ENCODE measurements at regions not wholly inside any gene's neighbourhood (a gene's known extent, or its start where the extent isn't known, plus 50 kb on each side); places are given as distances from the start of the nearest gene placed in this dataset.

DNA sequence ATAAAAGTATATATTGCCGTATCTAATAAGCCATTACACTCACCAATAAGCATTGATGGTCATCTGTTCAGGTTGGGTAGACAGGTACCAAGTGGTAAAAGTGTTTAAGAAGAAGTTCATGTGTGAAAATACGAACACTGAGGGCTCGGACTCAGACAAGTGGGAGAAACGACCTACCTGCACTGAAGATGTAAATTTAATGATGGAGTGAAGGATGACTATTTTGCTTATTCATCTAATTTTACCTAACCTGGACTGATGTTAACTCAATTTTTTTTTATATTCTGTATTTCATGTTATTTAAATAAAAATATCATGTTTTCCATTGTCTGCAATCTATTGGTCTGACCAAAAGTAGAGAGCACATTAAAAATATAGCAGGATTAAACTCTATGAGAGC is 469.1 kb upstream of the BTBD3 start:
- TF ChIP-seq, protein P1, sequence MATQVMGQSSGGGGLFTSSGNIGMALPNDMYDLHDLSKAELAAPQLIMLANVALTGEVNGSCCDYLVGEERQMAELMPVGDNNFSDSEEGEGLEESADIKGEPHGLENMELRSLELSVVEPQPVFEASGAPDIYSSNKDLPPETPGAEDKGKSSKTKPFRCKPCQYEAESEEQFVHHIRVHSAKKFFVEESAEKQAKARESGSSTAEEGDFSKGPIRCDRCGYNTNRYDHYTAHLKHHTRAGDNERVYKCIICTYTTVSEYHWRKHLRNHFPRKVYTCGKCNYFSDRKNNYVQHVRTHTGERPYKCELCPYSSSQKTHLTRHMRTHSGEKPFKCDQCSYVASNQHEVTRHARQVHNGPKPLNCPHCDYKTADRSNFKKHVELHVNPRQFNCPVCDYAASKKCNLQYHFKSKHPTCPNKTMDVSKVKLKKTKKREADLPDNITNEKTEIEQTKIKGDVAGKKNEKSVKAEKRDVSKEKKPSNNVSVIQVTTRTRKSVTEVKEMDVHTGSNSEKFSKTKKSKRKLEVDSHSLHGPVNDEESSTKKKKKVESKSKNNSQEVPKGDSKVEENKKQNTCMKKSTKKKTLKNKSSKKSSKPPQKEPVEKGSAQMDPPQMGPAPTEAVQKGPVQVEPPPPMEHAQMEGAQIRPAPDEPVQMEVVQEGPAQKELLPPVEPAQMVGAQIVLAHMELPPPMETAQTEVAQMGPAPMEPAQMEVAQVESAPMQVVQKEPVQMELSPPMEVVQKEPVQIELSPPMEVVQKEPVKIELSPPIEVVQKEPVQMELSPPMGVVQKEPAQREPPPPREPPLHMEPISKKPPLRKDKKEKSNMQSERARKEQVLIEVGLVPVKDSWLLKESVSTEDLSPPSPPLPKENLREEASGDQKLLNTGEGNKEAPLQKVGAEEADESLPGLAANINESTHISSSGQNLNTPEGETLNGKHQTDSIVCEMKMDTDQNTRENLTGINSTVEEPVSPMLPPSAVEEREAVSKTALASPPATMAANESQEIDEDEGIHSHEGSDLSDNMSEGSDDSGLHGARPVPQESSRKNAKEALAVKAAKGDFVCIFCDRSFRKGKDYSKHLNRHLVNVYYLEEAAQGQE (IDR thresholded peaks at IDR 0.05; ENCODE audit: insufficient read depth in 1 of 2, low read depth in 2 of 2, low read length in 2 of 2), result no peak
- no peak for TF ChIP-seq POLR2AphosphoS5 (IDR thresholded peaks at IDR 0.05; ENCODE audit: low read depth, low read length)
- no peak for TF ChIP-seq FOXP2 (optimal IDR thresholded peaks at IDR 0.05; ENCODE audit: borderline replicate concordance, extremely low read depth, extremely low read length, insufficient read depth)
- TF ChIP-seq SIN3A (IDR thresholded peaks at IDR 0.05; ENCODE audit: borderline replicate concordance, insufficient read depth, low read length), result no peak
- TF ChIP-seq TAF1 (IDR thresholded peaks at IDR 0.05; ENCODE audit: borderline replicate concordance, insufficient read depth, low read length), result no peak
